GM12864 (cell line): ENCODE measurements at regions not wholly inside any gene's neighbourhood (a gene's known extent, or its start where the extent isn't known, plus 50 kb on each side); places are given as distances from the start of the nearest gene placed in this dataset.

Experiments
- DNase-seq: peaks from one replicate; pipeline ENCODE4 v3.0.0-alpha.2; 2011; ENCODE audit warnings: low read depth
- H3K4me3 ChIP-seq: 2 replicates; pipeline ENCODE4 v1.5.1; 2011; ENCODE audit warnings: mild to moderate bottlenecking, low read depth, low read length, control low read depth
- CTCF ChIP-seq: IDR thresholded peaks from 2 replicates; pipeline ENCODE4 v1.5.1; 2011; ENCODE audit warnings: low read depth, mild to moderate bottlenecking, moderate library complexity, low read length, control low read depth, inconsistent platforms; ENCODE audit errors: missing control alignments

GRCh38 chr5:3889412-3890142, 293.9 kb downstream of the IRX1 start:
- no peak overlapping the region for H3K4me3 ChIP-seq
- TF ChIP-seq CTCF = no peak
- DNase-seq = no peak

GRCh38 chr5:3891113-3891512, 295.5 kb downstream of the IRX1 start:
- no peak for DNase-seq
- no peak for TF ChIP-seq CTCF
- H3K4me3 ChIP-seq = no peak overlapping the region

GRCh38 chr5:3893527-3893926, 297.9 kb downstream of the IRX1 start:
- DNase-seq = no peak
- no peak overlapping the region for H3K4me3 ChIP-seq
- no peak for TF ChIP-seq CTCF

- TF ChIP-seq CTCF = no peak
- no peak for DNase-seq
- no peak overlapping the region for H3K4me3 ChIP-seq
These were observed 298.3 kb downstream of the IRX1 start for GRCh38 chr5:3893975-3894374.

GRCh38 chr5:3896098-3896497, 300.5 kb downstream of the IRX1 start:
- DNase-seq = no peak
- no peak overlapping the region for H3K4me3 ChIP-seq
- no peak for TF ChIP-seq CTCF

- no peak for TF ChIP-seq CTCF
- no peak overlapping the region for H3K4me3 ChIP-seq
- DNase-seq = no peak
These were observed 303.5 kb downstream of the IRX1 start for GRCh38 chr5:3899093-3899492.

GRCh38 chr5:3904584-3904983, 309.0 kb downstream of the IRX1 start:
- H3K4me3 ChIP-seq = no peak overlapping the region
- TF ChIP-seq CTCF = no peak
- no peak for DNase-seq
